HG03280 (cell line): ENCODE measurements at regions not wholly inside any gene's neighbourhood (a gene's known extent, or its start where the extent isn't known, plus 50 kb on each side); places are given as distances from the start of the nearest gene placed in this dataset.

ENCODE experiments used
- ATAC-seq: cut with Tn5 transposase; IDR thresholded peaks from one replicate; pipeline ENCODE4 v1.9.1; 2021; ENCODE audit warnings: mild to moderate bottlenecking, moderate library complexity; ENCODE audit not compliant: unreplicated experiment

DNA sequence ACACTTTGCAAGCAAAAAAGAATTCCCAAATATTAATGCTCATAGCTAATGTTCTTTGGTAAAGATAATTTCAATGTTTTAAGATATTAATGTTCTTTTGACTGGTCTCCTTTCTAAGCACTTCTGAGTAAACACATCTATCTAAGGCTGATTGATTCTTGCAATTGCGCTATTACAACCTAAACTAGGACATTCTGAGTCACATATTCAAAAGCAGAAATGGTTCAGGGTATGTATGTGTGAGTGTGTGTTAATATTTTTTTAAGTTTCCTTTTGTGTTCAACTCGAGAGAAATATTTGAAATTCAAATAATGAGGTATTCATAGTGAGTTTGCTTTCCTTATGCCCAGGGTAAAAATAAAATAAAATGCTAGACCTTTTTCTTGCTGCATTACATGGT is 203.6 kb upstream of the GRIK3 start:
- ATAC-seq: no peak

DNA sequence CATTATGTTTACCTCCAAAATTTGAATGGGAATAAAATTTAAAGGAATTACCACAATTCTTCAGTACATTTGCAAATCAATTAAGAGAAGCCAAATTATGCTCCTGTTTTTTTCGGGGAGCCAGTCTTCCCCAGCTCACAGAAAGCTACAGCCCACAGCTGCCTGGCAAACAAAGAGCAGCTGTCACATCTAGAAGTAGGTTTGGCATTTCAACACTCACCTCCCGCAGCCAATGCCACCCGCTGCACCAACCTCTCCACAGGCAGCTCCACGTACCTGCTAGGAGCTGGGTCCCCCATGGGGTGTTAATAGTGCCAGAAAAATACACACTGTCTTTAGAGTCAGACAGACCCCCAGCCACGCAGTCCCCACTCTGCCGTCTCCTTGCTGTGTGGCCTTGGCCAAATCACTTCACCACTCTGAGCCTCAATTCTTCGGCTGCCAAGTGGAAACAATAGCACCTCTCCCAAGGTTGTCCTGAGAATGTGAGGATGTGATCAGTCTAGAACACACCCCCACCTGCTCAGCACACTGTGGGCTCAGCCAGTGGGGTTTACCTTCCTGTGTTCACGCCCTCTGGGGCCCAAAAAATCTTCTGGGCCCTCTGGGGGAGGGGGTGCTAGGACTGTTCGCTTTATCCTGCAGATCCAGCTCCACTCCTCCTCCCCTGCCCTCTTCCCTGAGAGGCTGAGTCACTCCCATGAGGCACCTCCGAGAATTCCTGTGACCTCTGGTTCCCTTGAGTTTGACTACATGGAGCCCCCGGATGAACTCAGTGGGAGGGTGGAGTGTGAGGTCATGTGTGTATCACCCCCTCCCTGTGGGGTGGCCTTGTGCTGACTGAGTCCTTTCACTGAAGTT is 204.3 kb upstream of the GRIK3 start:
- ATAC-seq: no peak

DNA sequence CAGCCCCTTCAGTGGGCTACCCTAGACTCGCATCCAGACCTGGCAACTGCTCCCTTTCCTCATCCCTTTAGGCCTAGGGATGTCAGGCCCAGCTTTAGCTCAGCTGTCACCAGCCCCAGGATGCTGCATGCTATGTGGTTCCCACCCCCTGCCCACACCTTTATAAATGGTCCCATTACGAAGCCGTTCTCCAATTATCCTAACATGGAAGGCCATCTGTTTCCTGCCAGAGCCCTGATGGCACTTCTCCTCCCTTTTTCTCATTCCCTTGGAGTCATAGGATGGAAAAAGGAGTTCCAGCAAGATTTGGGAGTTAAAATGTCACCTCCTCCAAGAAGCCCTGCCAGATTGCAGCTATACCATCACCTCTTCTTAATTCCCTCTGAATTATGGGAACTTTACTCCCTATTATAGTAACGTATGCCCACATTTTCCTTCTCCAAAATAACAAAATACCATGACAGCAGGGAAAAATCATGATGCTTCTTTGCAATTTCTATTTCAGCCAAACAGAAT is 205.0 kb upstream of the GRIK3 start:
- ATAC-seq: no peak

DNA sequence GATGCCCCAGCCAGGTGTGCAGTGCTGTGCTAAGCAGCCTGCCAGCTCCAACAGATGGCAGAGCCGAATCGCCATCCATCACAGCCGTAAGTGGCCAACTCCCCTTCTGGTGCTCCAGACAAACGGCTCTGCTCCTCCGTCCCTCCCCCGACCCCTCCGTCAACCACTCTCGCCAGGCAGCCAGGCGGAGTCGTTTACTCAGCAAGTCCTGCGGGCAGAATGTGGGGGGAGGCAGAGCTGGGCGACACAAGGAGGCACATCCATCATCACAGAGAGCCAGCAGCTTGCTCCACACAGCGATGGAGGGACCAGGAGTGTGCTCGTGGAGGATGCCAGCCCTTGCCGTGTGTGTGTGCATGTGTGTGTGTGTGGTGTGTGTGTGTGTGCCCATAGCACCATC is 206.6 kb upstream of the GRIK3 start:
- no peak for ATAC-seq

DNA sequence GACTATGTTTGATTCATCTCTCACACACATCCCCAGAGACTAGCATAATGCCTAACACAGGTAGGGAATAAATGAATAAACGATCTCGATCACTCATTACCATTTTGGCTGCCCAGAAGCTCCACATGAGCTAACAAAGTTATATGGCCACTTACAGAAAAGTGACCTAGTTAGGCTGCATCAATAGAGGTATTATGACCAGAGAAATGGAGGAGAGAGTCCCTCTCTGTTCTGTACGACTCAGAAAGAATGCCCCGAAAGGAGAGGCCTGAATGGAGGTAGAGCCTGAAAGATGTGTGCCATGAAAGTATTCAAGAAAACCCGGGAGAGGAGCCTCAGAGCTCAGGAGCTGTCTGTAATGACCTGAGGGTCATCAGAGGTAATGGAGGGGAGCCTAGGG is 208.2 kb upstream of the GRIK3 start:
- ATAC-seq: no peak

DNA sequence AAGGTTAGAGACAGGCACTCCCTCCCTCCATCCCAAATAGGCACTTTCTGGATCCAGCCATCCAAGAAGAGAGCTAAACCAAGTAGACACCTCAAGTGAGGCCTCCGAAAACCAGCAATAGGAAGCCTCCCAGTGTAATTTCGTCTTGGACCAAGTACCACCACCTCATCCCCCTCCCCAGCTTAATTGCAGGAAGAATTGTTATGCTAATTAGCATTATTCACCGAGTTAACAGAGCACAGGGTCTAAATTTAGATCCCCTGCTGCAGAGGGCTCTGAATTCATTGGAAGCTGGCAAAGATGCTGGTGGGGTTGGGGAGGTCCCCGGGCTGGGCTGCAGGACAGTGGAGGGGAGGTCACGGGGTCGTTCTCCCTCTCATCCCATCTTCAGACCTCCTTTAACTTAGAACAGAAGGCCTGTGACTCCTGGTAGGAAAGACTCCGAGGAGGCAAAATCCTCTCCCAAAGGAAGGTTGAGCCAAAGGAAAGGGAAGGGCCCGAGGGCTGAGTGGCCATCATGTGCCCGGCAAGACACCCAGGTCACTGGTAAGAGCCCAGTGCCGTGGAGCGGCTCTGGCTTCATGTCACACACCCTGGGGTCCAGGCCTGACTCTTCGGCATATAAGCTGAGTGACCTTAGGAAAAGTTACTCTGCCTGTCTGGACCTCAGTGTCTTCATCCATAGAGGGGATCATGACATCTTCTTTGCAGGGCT is 209.2 kb upstream of the GRIK3 start:
- ATAC-seq: no peak

DNA sequence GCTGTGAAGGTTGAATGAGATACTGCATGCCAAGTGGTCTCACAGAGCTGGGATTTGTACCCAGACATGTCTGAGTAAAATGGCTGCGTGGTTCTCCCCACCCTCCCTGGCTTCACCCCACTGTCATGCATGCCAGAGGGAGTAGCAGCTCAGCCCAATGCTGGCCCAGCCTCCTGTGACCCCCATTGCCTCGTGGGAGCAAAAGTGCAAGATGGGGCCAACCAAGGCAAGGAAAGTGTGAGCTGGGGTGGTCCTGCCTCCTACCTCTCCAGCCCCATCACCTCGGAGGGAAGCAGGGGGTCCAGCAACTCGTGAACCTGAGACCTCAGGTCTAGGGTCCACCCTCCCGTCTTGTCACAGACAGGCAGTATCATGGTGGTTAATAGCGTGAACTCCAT is 209.8 kb upstream of the GRIK3 start:
- no peak for ATAC-seq

DNA sequence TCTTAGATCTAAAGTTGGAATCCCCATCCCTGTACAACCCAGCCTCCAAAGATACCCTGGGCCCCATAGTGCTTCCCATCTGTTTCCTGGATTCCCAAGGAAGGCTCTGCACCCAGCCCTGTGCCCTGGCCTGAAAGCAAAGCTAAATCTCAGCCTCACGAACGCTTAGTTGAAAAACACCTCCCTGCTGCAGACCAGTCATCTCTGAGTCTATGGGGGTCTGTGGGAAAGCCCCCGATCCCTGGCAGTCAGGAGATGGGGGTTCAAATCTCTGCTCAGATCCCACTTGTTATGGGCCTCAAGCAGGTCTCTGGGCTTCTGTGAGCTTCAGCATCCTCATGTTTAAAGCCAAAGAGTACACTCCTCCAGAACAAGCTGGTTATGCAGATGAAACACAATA is 210.5 kb upstream of the GRIK3 start:
- no peak for ATAC-seq

DNA sequence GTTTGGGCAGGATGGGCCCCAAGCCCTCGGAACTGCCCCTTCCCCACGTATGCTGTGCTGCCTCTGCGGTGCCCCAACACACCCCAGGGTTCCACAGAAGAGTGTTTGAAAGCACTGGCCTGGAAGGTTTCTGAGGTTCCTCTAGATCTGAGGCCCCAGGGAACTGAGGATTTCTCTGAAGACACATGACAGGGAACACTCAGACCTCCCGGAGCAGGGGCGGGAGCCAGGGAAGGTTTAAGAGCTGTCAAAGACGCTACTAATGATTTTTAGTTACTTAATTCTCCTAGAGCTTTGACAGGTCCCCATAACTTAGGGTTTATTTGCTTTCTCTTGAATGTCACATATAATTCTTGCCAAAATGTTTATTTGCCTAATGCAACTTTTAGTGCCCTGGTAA is 212.3 kb upstream of the GRIK3 start:
- no peak for ATAC-seq

DNA sequence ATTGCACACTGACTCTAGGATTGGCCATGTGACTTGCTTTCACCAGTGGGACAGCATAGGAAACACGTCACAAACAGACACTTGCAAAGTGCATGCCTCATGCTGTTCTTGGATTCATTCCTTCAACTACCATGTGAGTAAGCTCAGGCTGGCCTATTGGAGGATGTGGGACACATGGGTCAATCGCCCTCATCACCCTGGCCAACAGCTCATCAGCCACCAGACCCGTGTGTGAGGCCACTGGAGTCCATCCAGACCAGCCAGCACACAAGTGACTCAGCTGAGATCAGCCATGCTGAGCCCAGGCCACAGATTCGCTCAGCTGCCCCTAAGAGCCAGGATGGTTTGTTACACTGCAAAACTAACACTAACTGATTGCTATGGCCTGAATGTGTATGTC is 216.1 kb upstream of the GRIK3 start:
- ATAC-seq: no peak

DNA sequence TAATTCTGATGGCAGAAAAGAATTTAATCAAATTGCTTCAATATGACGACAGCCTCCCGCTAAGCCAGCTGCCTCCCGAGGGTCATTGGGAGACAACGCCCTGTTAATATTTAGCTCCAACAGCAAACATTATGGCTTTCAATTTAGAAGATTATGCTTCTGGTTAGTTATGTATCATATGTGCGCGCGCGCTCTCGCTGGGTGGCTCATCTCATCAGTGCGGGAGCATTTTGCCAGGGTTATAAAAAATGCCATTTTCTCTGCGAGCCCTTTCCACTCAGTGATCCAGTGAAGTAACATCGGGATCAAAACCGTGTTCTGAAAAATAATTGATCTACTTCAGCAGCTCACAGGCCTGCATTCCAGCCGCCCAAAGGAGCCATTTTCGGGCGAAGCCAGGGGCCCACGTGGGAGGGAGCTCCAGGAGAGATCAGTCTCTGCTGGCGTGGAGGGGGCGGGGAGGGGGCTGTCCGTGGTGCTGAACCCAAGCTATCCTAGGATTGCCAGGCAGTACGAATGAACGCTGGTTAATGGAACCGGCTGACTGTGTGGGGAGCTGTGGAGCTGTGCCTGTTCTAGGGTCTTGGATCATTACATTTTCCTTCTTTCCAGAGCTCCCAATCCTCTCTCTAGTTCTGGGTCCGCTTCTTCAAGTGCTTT is 219.1 kb upstream of the ZC3H12A start:
- ATAC-seq: no peak

DNA sequence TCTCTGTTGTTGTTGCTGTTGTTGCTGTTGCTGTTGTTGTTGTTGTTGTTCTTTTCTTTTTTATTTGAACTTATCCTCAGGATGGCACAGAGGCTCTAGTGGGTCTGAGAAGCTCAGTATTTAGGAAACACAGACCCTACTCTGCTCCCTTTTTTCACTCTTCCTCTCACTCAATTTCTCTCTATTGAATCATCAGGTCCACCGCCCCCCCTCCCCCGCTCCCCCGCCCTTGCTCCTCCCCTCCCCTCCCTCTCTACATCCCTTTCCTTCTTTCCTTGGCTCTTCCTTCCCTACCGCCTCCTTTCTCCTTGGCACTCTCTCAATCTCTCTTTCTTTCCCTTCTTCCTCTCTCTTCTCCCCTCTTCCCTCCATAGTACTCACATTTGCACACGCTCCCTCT is 218.5 kb upstream of the ZC3H12A start:
- no peak for ATAC-seq

DNA sequence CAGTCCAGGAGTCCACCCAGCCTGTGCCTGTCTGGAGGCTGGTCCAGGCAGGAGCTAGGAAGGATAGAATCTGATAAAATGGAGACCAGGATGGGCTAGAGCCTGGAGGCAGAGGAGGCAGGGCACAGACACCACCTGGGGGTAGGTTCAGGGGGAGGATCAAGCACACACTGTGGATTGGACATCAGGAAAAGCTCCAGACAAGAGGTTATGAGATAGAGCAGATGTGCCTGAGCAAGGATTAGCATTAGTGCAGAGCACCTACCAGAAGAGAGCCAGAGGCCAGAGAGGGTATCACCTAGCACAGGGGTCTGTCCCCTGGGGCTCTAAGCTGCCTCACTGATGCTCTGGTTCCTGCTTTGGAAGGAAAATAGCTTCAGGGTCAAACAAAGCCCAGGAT is 216.7 kb upstream of the ZC3H12A start:
- no peak for ATAC-seq

DNA sequence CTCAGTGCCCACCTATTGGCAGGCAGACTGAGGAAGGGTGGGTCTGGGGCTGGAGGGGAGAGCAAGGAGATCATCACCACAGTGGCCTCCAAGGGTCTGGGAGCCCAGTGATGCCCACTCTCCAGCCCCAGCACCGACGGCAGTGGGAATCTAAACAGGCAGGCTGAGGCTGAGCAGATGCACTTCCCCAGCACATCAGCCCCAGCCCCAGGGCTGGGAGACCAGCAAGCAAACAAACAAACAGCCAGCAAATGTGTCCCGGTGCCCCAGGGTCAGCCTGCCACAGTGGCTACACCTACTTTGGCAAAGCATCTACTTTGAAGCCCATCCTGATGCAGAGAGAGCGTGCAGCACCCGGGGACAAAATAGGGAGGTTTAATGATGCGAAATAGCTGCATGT is 216.3 kb upstream of the ZC3H12A start:
- no peak for ATAC-seq

DNA sequence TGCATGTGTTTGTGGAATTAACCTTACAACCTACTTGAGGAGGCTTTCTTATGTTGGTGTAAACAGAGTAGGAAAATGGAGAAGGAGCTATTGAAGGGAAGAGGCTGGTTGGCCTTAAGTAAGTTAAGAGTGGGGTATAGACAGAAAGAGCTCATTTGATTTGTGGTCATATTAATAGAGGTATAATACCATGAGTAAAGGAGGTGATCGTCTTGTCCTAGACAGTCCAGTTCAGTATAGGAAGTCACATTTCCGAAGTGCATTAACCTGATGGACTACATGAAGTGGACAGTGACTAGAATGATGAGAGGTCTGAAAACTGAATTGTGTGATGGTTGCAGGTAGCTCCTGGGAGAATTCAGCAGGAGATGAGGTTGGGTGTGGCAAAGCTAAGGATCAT is 215.4 kb upstream of the ZC3H12A start:
- ATAC-seq: no peak

DNA sequence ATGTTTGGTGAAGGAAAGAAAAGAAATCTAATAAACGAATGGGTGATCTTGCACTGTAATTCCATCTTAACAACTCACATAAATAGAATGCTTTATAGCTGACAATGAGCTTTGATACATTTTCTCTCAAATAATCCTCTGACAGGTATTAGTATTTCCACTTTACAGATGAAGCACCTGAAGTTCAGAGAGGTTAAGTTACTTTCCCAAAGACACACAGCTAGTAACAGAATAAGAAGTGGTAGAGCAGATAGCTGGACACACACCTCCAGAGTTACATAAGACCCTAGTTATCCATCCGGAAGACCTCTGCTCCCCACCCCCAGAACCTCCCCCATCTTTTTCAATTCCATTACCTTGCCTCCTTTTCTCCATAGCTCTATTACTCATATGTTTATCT is 213.3 kb upstream of the ZC3H12A start:
- no peak for ATAC-seq

DNA sequence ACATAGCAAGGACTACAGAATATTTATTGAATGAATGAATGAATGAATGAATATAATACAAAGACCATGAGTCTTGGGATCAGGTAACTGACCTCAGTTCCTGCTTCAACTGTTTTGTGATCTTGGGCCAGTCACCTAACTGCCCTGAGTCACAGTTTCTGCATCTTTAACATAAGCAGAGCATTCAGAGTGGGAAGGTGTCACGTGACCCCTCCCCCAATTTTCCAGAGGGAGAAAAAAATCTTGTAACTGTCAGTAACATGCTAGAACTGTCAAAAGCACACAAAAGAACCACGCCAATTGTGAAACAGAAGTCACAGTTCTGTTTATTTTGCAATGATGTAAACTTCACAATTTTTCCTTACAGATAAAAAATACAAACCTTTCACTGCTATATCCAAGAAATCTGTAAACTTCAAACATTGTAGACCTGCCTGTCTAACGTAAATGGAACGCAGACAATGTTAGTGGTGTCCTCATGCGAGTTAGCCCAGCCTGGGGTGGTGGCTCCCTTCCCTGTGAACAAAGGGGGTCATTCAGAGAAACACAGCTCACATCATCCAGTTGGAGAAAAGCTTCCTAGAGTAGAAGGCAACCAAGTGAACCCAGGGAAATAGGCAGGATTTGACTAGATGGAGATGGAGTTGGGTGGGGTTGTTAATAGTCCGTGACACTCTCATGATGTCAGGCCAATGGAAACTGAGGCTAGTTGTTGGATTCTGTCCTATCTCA is 211.8 kb upstream of the ZC3H12A start:
- no peak for ATAC-seq

DNA sequence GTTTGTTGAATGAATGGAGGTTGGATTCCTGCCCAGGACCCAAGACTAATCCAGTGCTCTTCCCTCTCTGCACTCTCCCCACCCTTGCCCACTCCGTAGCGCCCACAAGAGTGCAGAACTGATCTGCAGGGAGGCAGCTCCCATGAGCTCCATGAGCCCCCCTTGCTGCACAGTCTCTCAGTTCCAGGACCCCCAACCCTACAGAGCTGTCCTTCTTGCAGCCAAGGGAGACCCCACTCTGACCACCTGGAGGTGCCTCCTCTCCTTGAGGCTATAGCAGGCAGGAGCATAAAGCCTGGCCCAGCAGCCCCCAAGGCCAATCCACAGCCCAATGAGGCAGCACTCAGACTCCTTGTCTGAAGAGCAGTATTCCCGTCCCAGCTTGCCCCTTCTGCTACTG is 209.2 kb upstream of the ZC3H12A start:
- no peak for ATAC-seq

DNA sequence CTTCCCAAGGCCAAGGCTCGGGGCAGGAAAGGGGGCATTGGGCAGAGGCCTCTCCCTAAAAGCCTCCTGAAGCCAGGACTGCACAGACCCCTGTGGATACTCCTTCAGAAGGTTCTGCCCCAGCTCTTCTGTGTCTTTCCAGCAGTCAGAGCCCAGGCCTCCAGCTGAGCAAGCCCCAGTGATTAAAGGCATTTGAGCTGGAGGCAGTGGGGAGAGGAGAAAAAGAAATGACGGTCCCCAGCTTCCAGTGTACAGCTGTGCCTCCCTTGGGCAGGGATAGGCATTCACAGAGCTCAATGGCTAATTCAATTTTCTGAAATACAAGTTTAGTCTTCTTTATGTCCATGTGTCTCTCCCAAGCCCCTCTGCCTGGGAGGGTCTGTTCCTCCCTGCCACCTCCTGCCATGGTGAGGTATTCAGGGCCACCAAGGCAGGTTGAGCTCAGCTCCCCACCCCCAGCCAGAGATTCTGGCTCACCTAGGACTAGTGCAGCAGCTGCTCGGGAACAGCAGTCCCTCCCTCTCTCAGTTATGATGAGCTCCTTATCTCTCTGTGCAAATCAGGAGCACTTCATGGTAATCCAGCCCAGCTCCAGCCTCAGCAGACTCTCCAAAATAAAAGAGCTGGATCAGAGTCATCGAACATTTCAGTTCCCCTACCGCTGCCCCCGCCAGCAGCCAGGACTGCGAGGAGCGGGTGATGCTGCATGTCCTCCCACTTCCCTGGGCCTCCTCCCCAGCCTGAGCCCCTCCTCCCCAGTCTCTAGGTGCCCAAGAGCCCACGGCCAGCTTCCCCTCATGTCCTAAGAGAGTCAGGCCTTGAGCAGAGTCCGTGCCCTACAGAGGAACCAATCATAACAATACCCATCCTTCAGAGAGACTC is 208.4 kb upstream of the ZC3H12A start:
- ATAC-seq: no peak
